ENCODE measurements at regions not wholly inside any gene's neighbourhood (a gene's known extent, or its start where the extent isn't known, plus 50 kb on each side); places are given as distances from the start of the nearest gene placed in this dataset.

DNA sequence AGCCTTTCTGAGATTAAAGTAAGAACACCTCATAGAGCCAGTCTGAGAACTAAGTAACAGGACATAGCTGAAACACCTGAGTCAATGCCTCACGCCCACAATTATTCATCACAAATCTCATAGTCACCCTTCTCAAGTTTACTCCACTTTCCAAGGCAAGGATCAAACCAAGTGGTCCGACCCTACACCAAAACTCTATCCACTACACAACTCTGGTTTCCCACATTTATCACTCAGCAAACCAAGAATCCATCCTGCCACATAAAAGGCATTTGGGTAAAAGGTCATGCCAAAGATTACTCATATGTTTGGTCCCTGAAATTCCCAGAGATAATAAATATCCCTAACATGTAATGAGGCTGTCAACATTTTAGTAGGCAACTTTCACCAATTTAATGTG, 144.1 kb downstream of the RPAP3 start:
- H3K4me3 ChIP-seq (ENCODE audit: low read depth, low read length): no peak overlapping the region
- TF ChIP-seq, protein P1, sequence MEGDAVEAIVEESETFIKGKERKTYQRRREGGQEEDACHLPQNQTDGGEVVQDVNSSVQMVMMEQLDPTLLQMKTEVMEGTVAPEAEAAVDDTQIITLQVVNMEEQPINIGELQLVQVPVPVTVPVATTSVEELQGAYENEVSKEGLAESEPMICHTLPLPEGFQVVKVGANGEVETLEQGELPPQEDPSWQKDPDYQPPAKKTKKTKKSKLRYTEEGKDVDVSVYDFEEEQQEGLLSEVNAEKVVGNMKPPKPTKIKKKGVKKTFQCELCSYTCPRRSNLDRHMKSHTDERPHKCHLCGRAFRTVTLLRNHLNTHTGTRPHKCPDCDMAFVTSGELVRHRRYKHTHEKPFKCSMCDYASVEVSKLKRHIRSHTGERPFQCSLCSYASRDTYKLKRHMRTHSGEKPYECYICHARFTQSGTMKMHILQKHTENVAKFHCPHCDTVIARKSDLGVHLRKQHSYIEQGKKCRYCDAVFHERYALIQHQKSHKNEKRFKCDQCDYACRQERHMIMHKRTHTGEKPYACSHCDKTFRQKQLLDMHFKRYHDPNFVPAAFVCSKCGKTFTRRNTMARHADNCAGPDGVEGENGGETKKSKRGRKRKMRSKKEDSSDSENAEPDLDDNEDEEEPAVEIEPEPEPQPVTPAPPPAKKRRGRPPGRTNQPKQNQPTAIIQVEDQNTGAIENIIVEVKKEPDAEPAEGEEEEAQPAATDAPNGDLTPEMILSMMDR (conservative IDR thresholded peaks at IDR 0.05; ENCODE audit: low read depth, low read length): no peak
- no peak for DNase-seq (ENCODE audit: low read depth)

DNA sequence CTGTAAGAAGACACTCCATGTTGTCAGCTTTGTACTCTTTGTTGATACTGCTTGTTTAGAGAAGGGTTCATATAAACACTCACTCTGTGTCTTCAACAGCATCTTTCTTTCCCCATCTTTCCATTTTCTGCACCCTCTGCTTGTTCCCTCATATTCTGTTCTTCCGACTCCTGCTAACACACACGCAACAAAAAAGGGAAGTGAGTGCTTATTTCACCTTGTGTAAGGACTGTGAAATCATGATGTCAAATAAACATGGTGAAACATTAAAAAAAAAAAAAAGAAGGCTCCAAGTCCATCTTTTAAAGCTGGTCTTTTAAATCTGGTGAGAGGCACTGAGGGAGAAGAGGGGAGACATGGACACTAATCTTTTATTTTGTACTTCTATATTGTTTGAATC, 145.4 kb downstream of the RPAP3 start:
- DNase-seq (ENCODE audit: low read depth): no peak
- no peak overlapping the region for H3K4me3 ChIP-seq (ENCODE audit: low read depth, low read length)
- TF ChIP-seq, protein P1 (conservative IDR thresholded peaks at IDR 0.05; ENCODE audit: low read depth, low read length): no peak

DNA sequence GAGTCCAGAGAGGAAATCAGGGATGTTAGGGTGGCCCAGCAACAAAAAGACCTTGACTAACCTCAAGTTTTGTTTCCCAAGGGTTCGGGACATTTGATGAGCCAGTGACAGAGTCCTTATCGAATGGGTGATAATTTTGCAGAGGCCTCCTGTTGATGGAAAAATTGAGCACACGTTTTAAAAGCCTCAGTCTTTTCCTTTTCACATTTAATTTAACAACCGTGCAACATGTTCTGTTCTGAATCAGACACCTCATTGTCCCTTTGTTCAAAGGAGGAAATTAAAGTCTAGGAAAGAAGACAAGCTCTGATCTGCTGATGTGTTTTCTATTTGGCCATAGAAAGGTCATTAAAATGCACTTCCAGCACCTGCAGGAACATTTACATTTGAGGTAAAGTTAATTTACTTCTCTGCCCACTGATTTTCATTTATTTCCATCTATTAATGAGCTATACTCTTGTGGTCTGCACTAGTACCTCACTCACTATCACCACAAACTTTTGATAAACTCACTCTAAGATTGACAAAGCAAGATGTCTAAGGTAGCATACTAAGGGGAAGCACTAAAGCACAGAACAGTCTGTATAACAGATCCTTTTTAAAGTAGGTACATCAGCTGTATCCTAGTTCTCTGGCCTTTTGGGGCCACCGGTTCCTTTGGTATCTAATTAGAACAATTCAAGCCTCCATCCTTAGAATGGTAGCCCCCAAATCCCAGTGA, 147.0 kb downstream of the RPAP3 start:
- no peak overlapping the region for H3K4me3 ChIP-seq (ENCODE audit: low read depth, low read length)
- DNase-seq (ENCODE audit: low read depth): no peak
- TF ChIP-seq, protein P1 (conservative IDR thresholded peaks at IDR 0.05; ENCODE audit: low read depth, low read length): no peak

DNA sequence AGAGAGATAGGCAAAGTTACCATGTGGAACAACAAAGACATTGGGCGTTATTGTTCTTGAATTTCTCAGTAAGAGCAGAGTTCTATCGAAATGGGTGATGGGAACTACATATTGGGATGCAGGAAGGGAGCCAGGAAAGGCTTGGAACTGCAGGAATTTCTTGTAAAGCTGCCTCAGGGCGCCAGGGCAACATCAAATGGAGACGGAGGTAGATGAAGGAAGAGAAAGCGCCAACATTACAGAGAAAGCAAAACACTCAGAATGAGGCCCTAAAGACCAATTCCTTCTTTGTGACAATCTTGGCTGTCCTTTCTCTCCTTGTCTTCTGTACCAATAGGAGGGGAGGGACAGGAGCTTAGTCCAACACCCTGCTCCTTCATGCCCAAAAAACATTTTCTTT, 148.4 kb downstream of the RPAP3 start:
- no peak overlapping the region for H3K4me3 ChIP-seq (ENCODE audit: low read depth, low read length)
- no peak for DNase-seq (ENCODE audit: low read depth)
- TF ChIP-seq, protein P1 (conservative IDR thresholded peaks at IDR 0.05; ENCODE audit: low read depth, low read length): no peak

DNA sequence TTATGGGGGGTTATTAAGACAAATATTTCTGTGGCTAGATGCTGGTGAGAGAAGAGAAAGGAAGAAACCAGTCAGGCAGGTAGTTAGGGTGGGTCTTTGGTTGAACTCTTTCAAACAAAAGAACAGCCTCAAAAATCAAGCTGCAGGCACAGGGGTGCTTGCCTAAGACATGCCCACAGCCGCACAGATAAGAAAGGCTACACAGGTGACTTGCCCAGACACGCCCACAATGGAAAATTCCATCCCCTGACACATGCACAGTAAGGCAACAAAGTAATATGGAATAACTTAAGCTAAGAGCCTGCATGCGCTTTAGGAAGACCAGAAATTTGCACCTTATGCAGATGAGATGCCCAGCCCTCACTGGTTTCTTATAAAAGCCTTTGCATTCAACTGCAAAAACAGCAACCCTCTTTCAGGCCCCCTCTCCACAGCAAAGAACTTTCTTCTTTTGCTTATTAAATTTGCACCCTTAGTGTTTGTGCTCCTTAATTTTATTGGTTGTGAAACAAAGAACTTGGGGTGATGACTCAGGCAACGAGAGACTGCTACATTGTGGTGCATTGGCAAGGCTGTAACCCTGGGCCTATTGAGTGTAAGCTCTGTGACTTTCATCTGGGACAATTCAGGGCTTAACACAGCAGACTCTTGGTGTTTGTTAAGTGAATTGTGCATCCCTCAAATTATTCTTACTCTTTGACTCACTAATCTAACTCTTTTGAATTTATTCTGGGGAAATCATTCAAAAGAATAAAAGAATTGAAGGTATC, 149.4 kb downstream of the RPAP3 start:
- H3K4me3 ChIP-seq (ENCODE audit: low read depth, low read length): no peak overlapping the region
- no peak for DNase-seq (ENCODE audit: low read depth)
- TF ChIP-seq, protein P1 (conservative IDR thresholded peaks at IDR 0.05; ENCODE audit: low read depth, low read length): no peak

DNA sequence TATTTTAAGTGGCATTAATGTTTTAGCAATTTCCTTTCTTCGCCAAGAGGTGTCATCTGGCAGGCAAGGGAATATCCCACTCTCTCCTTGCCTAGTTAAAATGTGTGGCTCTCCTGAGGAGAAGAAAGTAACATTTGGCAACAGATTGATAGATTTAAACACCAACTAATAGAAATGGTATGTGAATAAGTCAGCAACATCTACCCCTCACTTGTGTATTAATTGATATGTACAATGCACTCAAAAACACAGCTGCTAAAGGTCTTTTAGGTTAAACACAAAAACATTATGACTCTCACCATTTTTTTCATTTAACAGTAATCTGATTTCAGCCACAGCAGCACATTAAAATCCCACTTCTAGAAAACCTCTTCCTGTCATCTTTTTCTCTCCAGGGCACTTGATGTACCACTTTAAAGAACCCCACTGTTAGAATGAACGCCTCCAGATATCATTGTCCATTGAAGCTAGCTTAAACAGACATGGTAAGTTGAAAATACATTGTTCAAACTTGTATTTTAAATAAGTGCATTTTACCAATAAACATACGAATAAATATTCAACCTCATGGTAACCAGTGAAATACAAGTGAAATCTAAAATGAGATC, 151.7 kb downstream of the RPAP3 start:
- H3K4me3 ChIP-seq (ENCODE audit: low read depth, low read length): no peak overlapping the region
- TF ChIP-seq, protein P1 (conservative IDR thresholded peaks at IDR 0.05; ENCODE audit: low read depth, low read length): no peak
- no peak for DNase-seq (ENCODE audit: low read depth)

Data from choroid plexus epithelial cell (primary cell).